GM23338 (cell line): ENCODE measurements at regions not wholly inside any gene's neighbourhood (a gene's known extent, or its start where the extent isn't known, plus 50 kb on each side); places are given as distances from the start of the nearest gene placed in this dataset.

Experiments
- ATAC-seq: fragments of 200-7000 bp; cut with Tn5 transposase; 3 replicates; pipeline ENCODE4 v1.9.1; 2020
- DNase-seq: peaks from one replicate; pipeline ENCODE4 v3.0.0-alpha.2; 2015; ENCODE audit warnings: low spot score
- H2AFZ ChIP-seq: fragments of 200-600 bp; sonication (generic); 2 replicates; pipeline ENCODE4 v1.8.0; 2016; ENCODE audit warnings: antibody characterized with exemption, mild to moderate bottlenecking, moderate library complexity
- H3F3A ChIP-seq: fragments of 200-600 bp; sonication (generic); replicated peaks from 2 replicates; pipeline ENCODE4 v1.8.0; 2017; ENCODE audit warnings: antibody characterized with exemption, mixed run types, low read depth
- H3K27ac ChIP-seq: fragments of 200-600 bp; sonication (generic); 2 replicates; pipeline ENCODE4 v1.6.1; 2016; ENCODE audit warnings: low read depth
- H3K27me3 ChIP-seq: fragments of 200-600 bp; sonication (generic); 2 replicates; pipeline ENCODE4 v1.8.0; 2016; ENCODE audit warnings: mild to moderate bottlenecking, mixed run types, moderate library complexity; ENCODE audit not compliant: insufficient read depth
- H3K36me3 ChIP-seq: fragments of 200-600 bp; sonication (generic); 2 replicates; pipeline ENCODE4 v1.8.0; 2016; ENCODE audit warnings: mild to moderate bottlenecking; ENCODE audit not compliant: insufficient read depth
- H3K4me1 ChIP-seq: fragments of 200-600 bp; sonication (generic); 2 replicates; pipeline ENCODE4 v1.8.0; 2016; ENCODE audit warnings: mild to moderate bottlenecking, moderate library complexity; ENCODE audit not compliant: insufficient read depth
- H3K4me2 ChIP-seq: fragments of 200-600 bp; sonication (generic); 2 replicates; pipeline ENCODE4 v1.7.1; 2017; ENCODE audit warnings: mixed run types
- H3K4me3 ChIP-seq: fragments of 200-600 bp; sonication (generic); 2 replicates; pipeline ENCODE4 v1.6.1; 2016; ENCODE audit warnings: mixed run types
- H3K79me2 ChIP-seq: fragments of 200-600 bp; sonication (generic); replicated peaks from 2 replicates; pipeline ENCODE4 v1.8.0; 2017; ENCODE audit warnings: mild to moderate bottlenecking; ENCODE audit not compliant: insufficient read depth
- H3K9me2 ChIP-seq: fragments of 200-600 bp; sonication (generic); 2 replicates; pipeline ENCODE4 v1.8.0; 2017; ENCODE audit not compliant: insufficient read depth
- H4K20me1 ChIP-seq: fragments of 200-600 bp; sonication (generic); replicated peaks from 2 replicates; pipeline ENCODE4 v1.8.0; 2017; ENCODE audit warnings: mild to moderate bottlenecking; ENCODE audit not compliant: insufficient read depth
- H3K27ac Mint-ChIP-seq: 2 replicates; pipeline ENCODE4 v1.8.0; 2020; ENCODE audit warnings: inconsistent platforms, mild to moderate bottlenecking, moderate library complexity, mixed read lengths
- H3K27me3 Mint-ChIP-seq: 3 replicates; pipeline ENCODE4 v1.8.0; 2022; ENCODE audit warnings: low read depth, mild to moderate bottlenecking, moderate library complexity, mixed read lengths, inconsistent platforms; ENCODE audit not compliant: insufficient read depth, poor library complexity
- H3K36me3 Mint-ChIP-seq: 3 replicates; pipeline ENCODE4 v1.8.0; 2021; ENCODE audit warnings: low read depth, mild to moderate bottlenecking, inconsistent platforms, moderate library complexity, mixed read lengths
- H3K4me1 Mint-ChIP-seq: 3 replicates; pipeline ENCODE4 v1.8.0; 2020; ENCODE audit warnings: mild to moderate bottlenecking, inconsistent platforms, mixed read lengths
- H3K4me3 Mint-ChIP-seq: 3 replicates; pipeline ENCODE4 v1.8.0; 2021; ENCODE audit warnings: moderate library complexity, mild to moderate bottlenecking, inconsistent platforms, mixed read lengths
- H3K9me3 Mint-ChIP-seq: 3 replicates; pipeline ENCODE4 v1.8.0; 2020; ENCODE audit warnings: moderate library complexity, mild to moderate bottlenecking, inconsistent platforms, mixed read lengths
- CREB1 ChIP-seq: fragments of 250-450 bp; sonication (Bioruptor Pico); IDR thresholded peaks from 2 replicates; pipeline ENCODE4 v1.5.0; 2020; ENCODE audit warnings: low read depth, mild to moderate bottlenecking, moderate library complexity
- CTCF ChIP-seq, 2 experiments: fragments of 200-600 bp in 1 of 2; sonication (generic) in 1 of 2; conservative IDR thresholded peaks; 2 replicates each; pipeline versions ENCODE4 v1.5.1 to v1.6.1; 2016 to 2017; ENCODE audit warnings: antibody characterized with exemption in 2 of 2, low read depth in 2 of 2, mild to moderate bottlenecking in 2 of 2, moderate library complexity in 1 of 2
- EZH2 ChIP-seq: fragments of 200-600 bp; sonication (generic); IDR thresholded peaks from one replicate; pipeline ENCODE4 v1.8.0; 2017; ENCODE audit warnings: antibody characterized with exemption, mild to moderate bottlenecking, low read depth; ENCODE audit not compliant: unreplicated experiment
- EZH2phosphoT487 ChIP-seq: fragments of 200-600 bp; sonication (generic); IDR thresholded peaks from one replicate; pipeline ENCODE4 v1.8.1; 2018; ENCODE audit warnings: antibody characterized with exemption; ENCODE audit not compliant: unreplicated experiment
- JUNB ChIP-seq: IDR thresholded peaks from one replicate; pipeline ENCODE4 v1.6.1; 2016; ENCODE audit warnings: antibody characterized with exemption; ENCODE audit not compliant: unreplicated experiment
- NANOG ChIP-seq: IDR thresholded peaks from 2 replicates; pipeline ENCODE4 v1.6.1; 2016; ENCODE audit warnings: antibody characterized with exemption, borderline replicate concordance
- POLR2AphosphoS5 ChIP-seq: IDR thresholded peaks from 2 replicates; pipeline ENCODE4 v1.6.1; 2016; ENCODE audit warnings: antibody characterized with exemption, low read depth
- REST ChIP-seq: IDR thresholded peaks from one replicate; pipeline ENCODE4 v1.6.1; 2018; ENCODE audit warnings: antibody characterized with exemption; ENCODE audit not compliant: unreplicated experiment
- STAT1 ChIP-seq: IDR thresholded peaks from one replicate; pipeline ENCODE4 v1.6.1; 2016; ENCODE audit warnings: antibody characterized with exemption; ENCODE audit not compliant: unreplicated experiment
- ZNF114 ChIP-seq: fragments of 250-450 bp; sonication (Bioruptor Pico); IDR thresholded peaks from 2 replicates; pipeline ENCODE4 v1.5.0; 2020; ENCODE audit warnings: mild to moderate bottlenecking, moderate library complexity
- ZNF331 ChIP-seq: fragments of 250-450 bp; sonication (Bioruptor Pico); IDR thresholded peaks from 2 replicates; pipeline ENCODE4 v1.5.0; 2020; ENCODE audit warnings: low read depth, mild to moderate bottlenecking, moderate library complexity
- ZNF462 ChIP-seq: fragments of 250-450 bp; sonication (Bioruptor Pico); IDR thresholded peaks from 2 replicates; pipeline ENCODE4 v1.5.0; 2020; ENCODE audit warnings: mild to moderate bottlenecking, moderate library complexity
- TF ChIP-seq, protein P1 (sequence below): IDR thresholded peaks from 2 replicates; pipeline ENCODE4 v1.6.1; 2016; ENCODE audit warnings: antibody characterized with exemption

DNA sequence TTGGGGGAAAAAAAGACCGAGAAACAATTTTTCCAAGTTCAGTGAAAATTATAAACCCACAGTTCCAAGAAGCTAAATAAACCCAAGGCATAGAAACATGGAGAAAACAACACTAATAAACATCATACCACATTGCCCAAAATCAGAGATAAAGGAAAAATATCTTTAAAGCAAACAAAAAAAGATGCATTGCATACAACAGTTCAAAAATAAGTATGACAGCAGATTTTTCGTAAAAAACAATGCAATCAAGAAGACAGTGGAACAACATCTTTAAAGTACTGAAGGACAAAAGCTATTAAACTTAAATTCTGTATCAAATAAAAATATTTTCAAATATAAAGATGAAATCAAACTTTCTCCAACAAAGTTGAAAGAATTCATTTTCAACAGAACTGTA is 921.3 kb downstream of the METTL15 start:
- H3K4me1 ChIP-seq, result no peaks in the 10 kb centered on the region
- no peak for ATAC-seq
- no peaks in the 10 kb centered on the region for H3K27me3 Mint-ChIP-seq
- H2AFZ ChIP-seq, result no peak overlapping the region
- H3K79me2 ChIP-seq, result no peaks in the 10 kb centered on the region
- peaks cover 3% of the 10 kb centered on the region; the same call in 1 of the 2 replicates for H3K9me2 ChIP-seq
- no peak for DNase-seq
- H3K4me2 ChIP-seq, result no peak overlapping the region
- H3K36me3 ChIP-seq, result peaks cover 4% of the 10 kb centered on the region; the same call in 1 of the 2 replicates
- H3K9me3 Mint-ChIP-seq, result peaks cover 21% of the 10 kb centered on the region
- peaks cover 11% of the 10 kb centered on the region for H3K36me3 Mint-ChIP-seq
- no peaks in the 10 kb centered on the region for H3K27me3 ChIP-seq
- H3K4me1 Mint-ChIP-seq, result no peaks in the 10 kb centered on the region
- H3K4me3 ChIP-seq, result no peak overlapping the region
- H3K4me3 Mint-ChIP-seq, result no peak overlapping the region
- no peak overlapping the region for H3K27ac ChIP-seq
- H4K20me1 ChIP-seq, result no peaks in the 10 kb centered on the region
- no peaks in the 10 kb centered on the region for H3F3A ChIP-seq
- TF ChIP-seq CTCF (conservative IDR thresholded peaks at IDR 0.05; ENCODE audit: low read depth in 2 of 2), result no peak
- TF ChIP-seq CREB1 (CRISPR knock-in tag), result no peak
- TF ChIP-seq NANOG, result no peak
- TF ChIP-seq ZNF114, result no peak
- no peak for TF ChIP-seq EZH2phosphoT487
- TF ChIP-seq REST, result no peak
- TF ChIP-seq, protein P1, sequence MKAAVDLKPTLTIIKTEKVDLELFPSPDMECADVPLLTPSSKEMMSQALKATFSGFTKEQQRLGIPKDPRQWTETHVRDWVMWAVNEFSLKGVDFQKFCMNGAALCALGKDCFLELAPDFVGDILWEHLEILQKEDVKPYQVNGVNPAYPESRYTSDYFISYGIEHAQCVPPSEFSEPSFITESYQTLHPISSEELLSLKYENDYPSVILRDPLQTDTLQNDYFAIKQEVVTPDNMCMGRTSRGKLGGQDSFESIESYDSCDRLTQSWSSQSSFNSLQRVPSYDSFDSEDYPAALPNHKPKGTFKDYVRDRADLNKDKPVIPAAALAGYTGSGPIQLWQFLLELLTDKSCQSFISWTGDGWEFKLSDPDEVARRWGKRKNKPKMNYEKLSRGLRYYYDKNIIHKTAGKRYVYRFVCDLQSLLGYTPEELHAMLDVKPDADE, result no peak
- TF ChIP-seq ZNF331 (CRISPR knock-in tag), result no peak
- TF ChIP-seq JUNB, result no peak
- TF ChIP-seq EZH2, result no peak
- no peak for TF ChIP-seq POLR2AphosphoS5
- no peak for TF ChIP-seq ZNF462 (CRISPR knock-in tag)
- TF ChIP-seq STAT1, result no peak
- no peak overlapping the region for H3K27ac Mint-ChIP-seq
